Endothelial cell (in vitro differentiated cells): ENCODE measurements at regions not wholly inside any gene's neighbourhood (a gene's known extent, or its start where the extent isn't known, plus 50 kb on each side); places are given as distances from the start of the nearest gene placed in this dataset.

Experiments
- DNase-seq: peaks from one replicate; pipeline ENCODE4 v3.0.0; 2021; ENCODE audit warnings: low spot score
- H3K27ac Mint-ChIP-seq: one replicate; pipeline ENCODE4 v1.8.0; 2021; ENCODE audit warnings: mixed read lengths, inconsistent platforms; ENCODE audit not compliant: unreplicated experiment
- H3K27me3 Mint-ChIP-seq: one replicate; pipeline ENCODE4 v1.8.0; 2021; ENCODE audit warnings: mild to moderate bottlenecking, moderate library complexity, mixed read lengths, inconsistent platforms; ENCODE audit not compliant: unreplicated experiment
- H3K36me3 Mint-ChIP-seq: one replicate; pipeline ENCODE4 v1.8.0; 2021; ENCODE audit warnings: mild to moderate bottlenecking, low read depth, mixed read lengths, inconsistent platforms; ENCODE audit not compliant: unreplicated experiment
- H3K4me1 Mint-ChIP-seq: one replicate; pipeline ENCODE4 v1.8.0; 2021; ENCODE audit warnings: mild to moderate bottlenecking, mixed read lengths, inconsistent platforms; ENCODE audit not compliant: unreplicated experiment
- H3K4me3 Mint-ChIP-seq: one replicate; pipeline ENCODE4 v1.8.0; 2021; ENCODE audit warnings: mild to moderate bottlenecking, mixed read lengths, inconsistent platforms; ENCODE audit not compliant: unreplicated experiment
- H3K9me3 Mint-ChIP-seq: one replicate; pipeline ENCODE4 v1.8.0; 2021; ENCODE audit warnings: mixed read lengths, inconsistent platforms; ENCODE audit not compliant: unreplicated experiment
- CTCF ChIP-seq: fragments of 200-600 bp; sonication (generic); IDR thresholded peaks from one replicate; pipeline ENCODE4 v1.5.0; 2021; ENCODE audit warnings: antibody characterized with exemption; ENCODE audit not compliant: unreplicated experiment

DNA sequence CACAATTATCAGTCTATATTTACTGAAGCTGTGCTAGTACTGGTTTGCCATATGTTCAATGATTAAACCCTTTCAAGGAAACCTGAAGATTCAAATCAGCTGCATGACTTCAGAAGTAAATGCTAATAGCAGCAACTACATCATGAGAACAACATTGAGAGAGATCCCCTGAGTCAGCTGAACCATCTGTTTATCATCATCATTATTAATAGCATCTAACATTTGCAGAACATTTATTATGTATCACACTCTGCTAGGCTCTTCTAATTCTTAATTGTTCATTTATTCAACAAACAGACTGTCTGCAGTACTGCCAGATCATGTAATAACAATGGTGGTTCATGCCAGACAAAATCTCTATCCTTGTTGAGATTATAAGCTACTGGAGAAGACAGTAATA is 157.4 kb downstream of the KLHL28 start:
- no peak for DNase-seq
- no peak overlapping the region for H3K4me3 Mint-ChIP-seq
- no peak overlapping the region for H3K27ac Mint-ChIP-seq
- H3K27me3 Mint-ChIP-seq, result no peaks in the 10 kb centered on the region
- peaks cover 3% of the 10 kb centered on the region for H3K4me1 Mint-ChIP-seq
- H3K9me3 Mint-ChIP-seq, result no peaks in the 10 kb centered on the region
- H3K36me3 Mint-ChIP-seq, result no peaks in the 10 kb centered on the region
- no peak for TF ChIP-seq CTCF

GRCh38 chr14:44803239-44803905 is 158.4 kb downstream of the KLHL28 start:
- Mint-ChIP-seq H3K4me3 (no peak overlapping the region), H3K36me3 (no peaks in the 10 kb centered on the region), H3K27ac (no peak overlapping the region), H3K4me1 (no peaks in the 10 kb centered on the region), H3K27me3 (no peaks in the 10 kb centered on the region), H3K9me3 (no peaks in the 10 kb centered on the region)
- DNase-seq, result no peak
- TF ChIP-seq CTCF, result peak; percentile 89

DNA sequence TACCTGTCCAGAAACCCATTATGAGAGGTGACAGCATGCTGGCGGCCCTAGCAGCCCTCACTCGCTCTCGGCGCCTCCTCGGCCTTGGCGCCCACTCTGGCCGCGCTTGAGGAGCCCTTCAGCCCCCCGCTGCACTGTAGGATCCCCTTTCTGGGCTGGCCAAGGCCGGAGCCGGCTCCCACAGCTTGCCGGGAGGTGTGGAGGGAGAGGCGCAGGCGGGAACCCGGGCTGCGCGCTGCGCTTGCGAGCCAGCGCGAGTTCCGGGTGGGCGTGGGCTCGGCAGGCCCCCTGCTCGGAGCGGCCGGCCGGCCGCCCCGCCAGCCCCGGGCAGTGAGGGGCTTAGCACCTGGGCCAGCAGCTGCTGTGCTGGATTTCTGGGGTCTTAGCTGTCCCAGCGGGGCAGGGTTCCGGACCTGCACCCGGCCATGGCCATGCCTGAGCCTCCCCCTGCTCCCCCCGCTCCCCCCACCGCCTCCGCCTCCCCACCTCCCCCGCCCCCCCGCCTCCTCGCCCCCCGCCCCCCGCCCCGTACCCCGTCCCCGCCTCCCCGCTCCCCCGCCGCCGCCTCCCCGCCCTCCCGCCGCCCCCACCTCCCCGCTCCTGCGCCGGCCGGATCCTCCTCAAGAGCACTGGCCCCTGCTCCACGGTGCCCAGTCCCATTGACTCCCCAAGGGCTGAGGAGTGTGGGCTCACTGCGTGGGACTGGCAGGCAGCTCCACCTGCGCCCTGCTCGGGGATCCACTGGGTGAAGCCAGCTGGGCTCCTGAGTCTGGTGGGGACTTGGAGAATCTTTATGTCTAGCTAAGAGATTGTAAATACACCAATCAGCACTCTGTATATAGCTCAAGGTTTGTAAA is 163.1 kb downstream of the KLHL28 start:
- Mint-ChIP-seq H3K9me3 (no peaks in the 10 kb centered on the region), H3K4me1 (no peaks in the 10 kb centered on the region), H3K36me3 (no peaks in the 10 kb centered on the region), H3K4me3 (peak overlapping the region; percentile 52), H3K27me3 (no peaks in the 10 kb centered on the region), H3K27ac (no peak overlapping the region)
- no peak for TF ChIP-seq CTCF
- no peak for DNase-seq

DNA sequence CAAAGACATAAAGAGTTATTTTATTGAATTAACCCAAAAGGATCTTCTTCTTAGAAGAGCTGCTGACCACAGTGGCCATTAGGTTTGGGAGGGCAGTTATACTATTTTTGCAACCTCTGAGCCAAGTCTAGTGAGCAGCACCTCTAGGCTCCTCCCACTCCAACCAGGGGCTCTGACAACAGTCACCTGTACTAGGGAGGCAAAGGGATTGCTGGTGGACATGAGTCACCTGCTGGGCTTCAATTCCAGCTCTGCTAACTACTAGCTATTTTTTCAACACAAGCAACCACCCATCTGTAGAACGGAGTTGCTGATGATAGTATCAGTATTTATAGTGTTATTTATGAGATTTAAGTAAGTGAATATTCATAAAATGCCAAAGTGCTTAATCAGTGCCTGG is 166.0 kb downstream of the KLHL28 start:
- no peaks in the 10 kb centered on the region for H3K27me3 Mint-ChIP-seq
- TF ChIP-seq CTCF, result no peak

GRCh38 chr14:44791730-44792129 is 170.0 kb downstream of the KLHL28 start:
- Mint-ChIP-seq H3K36me3 (no peaks in the 10 kb centered on the region), H3K27ac (no peak overlapping the region), H3K9me3 (no peaks in the 10 kb centered on the region), H3K4me3 (no peak overlapping the region), H3K4me1 (no peaks in the 10 kb centered on the region), H3K27me3 (peaks cover 2% of the 10 kb centered on the region)
- TF ChIP-seq CTCF, result no peak
- DNase-seq, result no peak

More for the DNA sequence above, 166.0 kb downstream of the KLHL28 start:
- Mint-ChIP-seq H3K4me1 (no peaks in the 10 kb centered on the region), H3K9me3 (no peaks in the 10 kb centered on the region), H3K4me3 (no peak overlapping the region), H3K27ac (no peak overlapping the region), H3K36me3 (no peaks in the 10 kb centered on the region)
- no peak for DNase-seq
